DOHH2 (cell line): ENCODE measurements at regions not wholly inside any gene's neighbourhood (a gene's known extent, or its start where the extent isn't known, plus 50 kb on each side); places are given as distances from the start of the nearest gene placed in this dataset.
A peak's percentile ranks its signal among the peaks of the same experiment; 100 is the strongest.

ENCODE experiments used
- H3F3A ChIP-seq: fragments of 200-600 bp; sonication (generic), shearing (Covaris generic); 2 replicates; pipeline ENCODE4 v1.6.0; 2016; ENCODE audit warnings: antibody characterized with exemption, mild to moderate bottlenecking; ENCODE audit not compliant: control insufficient read depth, insufficient read depth
- H3K27ac ChIP-seq: fragments of 200-600 bp; sonication (generic); 2 replicates; pipeline ENCODE4 v1.5.1; 2014; ENCODE audit warnings: low read depth, mild to moderate bottlenecking, low read length, moderate library complexity
- H3K27me3 ChIP-seq: fragments of 200-600 bp; sonication (generic); 2 replicates; pipeline ENCODE4 v1.6.1; 2014; ENCODE audit warnings: mild to moderate bottlenecking, low read length, mixed read lengths; ENCODE audit not compliant: control insufficient read depth
- H3K36me3 ChIP-seq: fragments of 200-600 bp; sonication (generic); 2 replicates; pipeline ENCODE4 v1.6.1; 2014; ENCODE audit warnings: mild to moderate bottlenecking, low read length, moderate library complexity, mixed read lengths; ENCODE audit not compliant: control insufficient read depth
- H3K4me1 ChIP-seq: fragments of 200-600 bp; sonication (generic); 2 replicates; pipeline ENCODE4 v1.6.1; 2014; ENCODE audit warnings: mild to moderate bottlenecking, low read length, mixed read lengths; ENCODE audit not compliant: control insufficient read depth
- H3K4me2 ChIP-seq: fragments of 200-600 bp; sonication (generic); 2 replicates; pipeline ENCODE4 v1.6.0; 2014; ENCODE audit warnings: mild to moderate bottlenecking, low read length, moderate library complexity
- H3K4me3 ChIP-seq: fragments of 200-600 bp; sonication (generic); 2 replicates; pipeline ENCODE4 v1.5.1; 2014; ENCODE audit warnings: mild to moderate bottlenecking, low read length, mixed read lengths
- H3K79me2 ChIP-seq: fragments of 200-600 bp; sonication (generic); 2 replicates; pipeline ENCODE4 v1.6.1; 2014; ENCODE audit warnings: mild to moderate bottlenecking, low read length, mixed read lengths; ENCODE audit not compliant: control insufficient read depth
- H3K9me2 ChIP-seq: fragments of 200-600 bp; sonication (generic); replicated peaks from 2 replicates; pipeline ENCODE4 v1.6.1; 2014; ENCODE audit warnings: mild to moderate bottlenecking, low read length, mixed read lengths; ENCODE audit not compliant: control insufficient read depth
- H3K9me3 ChIP-seq: fragments of 200-600 bp; sonication (generic); 2 replicates; pipeline ENCODE4 v1.6.1; 2014; ENCODE audit warnings: antibody characterized with exemption, low read length, mixed read lengths; ENCODE audit not compliant: control insufficient read depth, insufficient read depth
- H4K20me1 ChIP-seq: fragments of 200-600 bp; sonication (generic); 2 replicates; pipeline ENCODE4 v1.6.0; 2014; ENCODE audit warnings: low read depth, mild to moderate bottlenecking, antibody characterized with exemption, low read length, moderate library complexity; ENCODE audit not compliant: control insufficient read depth, insufficient read depth
- CTCF ChIP-seq: fragments of 200-600 bp; sonication (generic); IDR thresholded peaks from one replicate; pipeline ENCODE4 v1.5.1; 2014; ENCODE audit warnings: antibody characterized with exemption, mild to moderate bottlenecking, low read depth, low read length; ENCODE audit not compliant: poor library complexity, severe bottlenecking
- EZH2phosphoT487 ChIP-seq: fragments of 200-600 bp; sonication (generic); IDR thresholded peaks from 2 replicates; pipeline ENCODE4 v1.6.1; 2017; ENCODE audit warnings: borderline replicate concordance, mild to moderate bottlenecking, antibody characterized with exemption, low read length, moderate library complexity, mixed read lengths

GRCh38 chr18:25672490-25672889, 320.5 kb upstream of the ZNF521 start:
- Histone ChIP-seq H4K20me1 (no peaks in the 10 kb centered on the region), H3K27ac (no peak overlapping the region), H3K27me3 (no peaks in the 10 kb centered on the region), H3F3A (no peaks in the 10 kb centered on the region), H3K4me3 (no peak overlapping the region), H3K4me2 (no peak overlapping the region), H3K4me1 (no peaks in the 10 kb centered on the region), H3K79me2 (no peaks in the 10 kb centered on the region), H3K36me3 (no peaks in the 10 kb centered on the region), H3K9me2 (no peaks in the 10 kb centered on the region), H3K9me3 (no peaks in the 10 kb centered on the region)
- TF ChIP-seq EZH2phosphoT487 (no peak), CTCF (peak; percentile 52)

GRCh38 chr18:25669741-25670140, 317.8 kb upstream of the ZNF521 start:
- Histone ChIP-seq H3K4me2 (no peak overlapping the region), H3F3A (no peaks in the 10 kb centered on the region), H3K36me3 (no peaks in the 10 kb centered on the region), H3K79me2 (no peaks in the 10 kb centered on the region), H3K9me2 (no peaks in the 10 kb centered on the region), H3K4me1 (no peaks in the 10 kb centered on the region), H3K4me3 (no peak overlapping the region), H3K9me3 (no peaks in the 10 kb centered on the region), H3K27me3 (no peaks in the 10 kb centered on the region), H3K27ac (no peak overlapping the region), H4K20me1 (no peaks in the 10 kb centered on the region)
- no peak for TF ChIP-seq EZH2phosphoT487

GRCh38 chr18:25662272-25662671, 310.3 kb upstream of the ZNF521 start:
- H3F3A ChIP-seq = no peaks in the 10 kb centered on the region
- no peaks in the 10 kb centered on the region for H4K20me1 ChIP-seq
- H3K27me3 ChIP-seq = no peaks in the 10 kb centered on the region
- H3K9me3 ChIP-seq = no peaks in the 10 kb centered on the region
- H3K4me3 ChIP-seq = no peak overlapping the region
- TF ChIP-seq EZH2phosphoT487 = no peak
- no peaks in the 10 kb centered on the region for H3K36me3 ChIP-seq
- no peaks in the 10 kb centered on the region for H3K9me2 ChIP-seq
- H3K4me2 ChIP-seq = no peak overlapping the region
- no peaks in the 10 kb centered on the region for H3K4me1 ChIP-seq
- H3K27ac ChIP-seq = no peak overlapping the region
- no peaks in the 10 kb centered on the region for H3K79me2 ChIP-seq

GRCh38 chr18:25661831-25662230, 309.9 kb upstream of the ZNF521 start:
- H3K4me2 ChIP-seq = no peak overlapping the region
- H3K9me3 ChIP-seq = no peaks in the 10 kb centered on the region
- H3K4me3 ChIP-seq = no peak overlapping the region
- no peak for TF ChIP-seq CTCF
- TF ChIP-seq EZH2phosphoT487 = no peak
- H4K20me1 ChIP-seq = no peaks in the 10 kb centered on the region
- H3F3A ChIP-seq = no peaks in the 10 kb centered on the region
- H3K9me2 ChIP-seq = no peaks in the 10 kb centered on the region
- H3K27ac ChIP-seq = no peak overlapping the region
- no peaks in the 10 kb centered on the region for H3K27me3 ChIP-seq
- H3K36me3 ChIP-seq = no peaks in the 10 kb centered on the region
- no peaks in the 10 kb centered on the region for H3K4me1 ChIP-seq
- H3K79me2 ChIP-seq = no peaks in the 10 kb centered on the region
